ENCODE measurements at regions not wholly inside any gene's neighbourhood (a gene's known extent, or its start where the extent isn't known, plus 50 kb on each side); places are given as distances from the start of the nearest gene placed in this dataset.

DNA sequence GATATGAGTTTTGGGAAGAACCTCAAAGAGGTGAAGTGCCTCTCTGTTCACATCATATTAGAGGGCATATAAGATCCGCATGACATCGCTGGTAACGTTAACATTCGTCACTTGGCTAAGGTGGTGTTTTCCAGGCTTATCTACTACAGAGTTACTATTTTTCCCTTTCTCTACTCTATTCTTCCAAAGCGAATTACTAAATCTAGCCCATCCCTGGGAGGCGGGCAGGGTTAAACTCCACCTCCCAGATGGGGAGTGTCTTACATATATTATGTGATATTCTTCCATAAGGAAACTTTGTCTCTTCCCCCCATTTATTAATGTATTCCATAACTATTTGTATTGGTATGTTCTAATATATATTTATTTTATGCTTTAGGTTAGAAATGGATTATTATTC is 293.9 kb downstream of the CYRIA start:
- DNase-seq, result no peak
- Histone ChIP-seq H3K9ac (no peak overlapping the region), H3K4me3 (ENCODE audit: low read depth in 2 of 2, low read length in 1 of 2) (no peak overlapping the region), H2AFZ (ENCODE audit: low read depth) (no peak overlapping the region), H3F3A (replicated peaks; ENCODE audit: insufficient read depth) (no peaks in the 10 kb centered on the region), H4K20me1 (ENCODE audit: insufficient read depth) (no peaks in the 10 kb centered on the region), H3K9me2 (no peaks in the 10 kb centered on the region), H3K36me3 (replicated peaks in 1 of 2; ENCODE audit: control insufficient read depth in 1 of 2, insufficient read depth in 2 of 2, low read length in 1 of 2) (no peaks in the 10 kb centered on the region), H3K4me2 (no peak overlapping the region), H3K4me1 (ENCODE audit: control insufficient read depth in 1 of 2, insufficient read depth in 2 of 2, low read depth in 1 of 2, low read length in 1 of 2) (peaks cover 0 to 2% of the 10 kb centered on the region in 2 experiments; a peak in 1 of 4 replicates), H3K9me3 (0 out of 2 replicates have a peak, but pooled peaks cover 3% of the 10 kb centered on the region), H3K27ac (ENCODE audit: low read depth in 2 of 2, low read length in 1 of 2) (no peak overlapping the region), H3K27me3 (ENCODE audit: insufficient read depth) (no peaks in the 10 kb centered on the region), H3K79me2 (ENCODE audit: insufficient read depth) (no peaks in the 10 kb centered on the region)
- WGBS (ENCODE audit: low lambda C conversion rate), result 69% methylated on average over 6 of the region's 6 CpGs
- no peak for TF ChIP-seq FOXJ3 (CRISPR knock-in tag; IDR thresholded peaks at IDR 0.05)
- TF ChIP-seq NFIC (IDR thresholded peaks at IDR 0.05; ENCODE audit: borderline replicate concordance), result no peak
- no peak for TF ChIP-seq TEAD4 (IDR thresholded peaks at IDR 0.05; ENCODE audit: borderline replicate concordance, insufficient read depth)
- TF ChIP-seq MEF2A (IDR thresholded peaks at IDR 0.05; ENCODE audit: borderline replicate concordance, low read depth), result no peak
- TF ChIP-seq RCOR1 (IDR thresholded peaks at IDR 0.05; ENCODE audit: low read length), result no peak
- TF ChIP-seq, protein P1, sequence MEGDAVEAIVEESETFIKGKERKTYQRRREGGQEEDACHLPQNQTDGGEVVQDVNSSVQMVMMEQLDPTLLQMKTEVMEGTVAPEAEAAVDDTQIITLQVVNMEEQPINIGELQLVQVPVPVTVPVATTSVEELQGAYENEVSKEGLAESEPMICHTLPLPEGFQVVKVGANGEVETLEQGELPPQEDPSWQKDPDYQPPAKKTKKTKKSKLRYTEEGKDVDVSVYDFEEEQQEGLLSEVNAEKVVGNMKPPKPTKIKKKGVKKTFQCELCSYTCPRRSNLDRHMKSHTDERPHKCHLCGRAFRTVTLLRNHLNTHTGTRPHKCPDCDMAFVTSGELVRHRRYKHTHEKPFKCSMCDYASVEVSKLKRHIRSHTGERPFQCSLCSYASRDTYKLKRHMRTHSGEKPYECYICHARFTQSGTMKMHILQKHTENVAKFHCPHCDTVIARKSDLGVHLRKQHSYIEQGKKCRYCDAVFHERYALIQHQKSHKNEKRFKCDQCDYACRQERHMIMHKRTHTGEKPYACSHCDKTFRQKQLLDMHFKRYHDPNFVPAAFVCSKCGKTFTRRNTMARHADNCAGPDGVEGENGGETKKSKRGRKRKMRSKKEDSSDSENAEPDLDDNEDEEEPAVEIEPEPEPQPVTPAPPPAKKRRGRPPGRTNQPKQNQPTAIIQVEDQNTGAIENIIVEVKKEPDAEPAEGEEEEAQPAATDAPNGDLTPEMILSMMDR (IDR thresholded peaks at IDR 0.05), result no peak
- no peak for TF ChIP-seq JUND (IDR thresholded peaks at IDR 0.05)
- TF ChIP-seq GABPA (IDR thresholded peaks at IDR 0.05; ENCODE audit: low read depth), result no peak
- no peak for TF ChIP-seq YY1 (IDR thresholded peaks at IDR 0.05; ENCODE audit: low read depth)
- no peak for TF ChIP-seq FOSL2 (IDR thresholded peaks at IDR 0.05; ENCODE audit: borderline replicate concordance, low read depth)
- TF ChIP-seq GATA2 (CRISPR knock-in tag; IDR thresholded peaks at IDR 0.05), result no peak
- no peak for TF ChIP-seq TCF12 (IDR thresholded peaks at IDR 0.05)
- TF ChIP-seq EP300 (IDR thresholded peaks at IDR 0.05; ENCODE audit: borderline replicate concordance in 1 of 2, low read depth in 1 of 2, low read length in 1 of 2), result no peak
- no peak for TF ChIP-seq RXRA (IDR thresholded peaks at IDR 0.05; ENCODE audit: borderline replicate concordance, low read depth)
- no peak for TF ChIP-seq CHD2 (IDR thresholded peaks at IDR 0.05; ENCODE audit: low read length, partially characterized antibody)
- TF ChIP-seq RFX5 (IDR thresholded peaks at IDR 0.05; ENCODE audit: low read length), result no peak
- TF ChIP-seq, protein P2, sequence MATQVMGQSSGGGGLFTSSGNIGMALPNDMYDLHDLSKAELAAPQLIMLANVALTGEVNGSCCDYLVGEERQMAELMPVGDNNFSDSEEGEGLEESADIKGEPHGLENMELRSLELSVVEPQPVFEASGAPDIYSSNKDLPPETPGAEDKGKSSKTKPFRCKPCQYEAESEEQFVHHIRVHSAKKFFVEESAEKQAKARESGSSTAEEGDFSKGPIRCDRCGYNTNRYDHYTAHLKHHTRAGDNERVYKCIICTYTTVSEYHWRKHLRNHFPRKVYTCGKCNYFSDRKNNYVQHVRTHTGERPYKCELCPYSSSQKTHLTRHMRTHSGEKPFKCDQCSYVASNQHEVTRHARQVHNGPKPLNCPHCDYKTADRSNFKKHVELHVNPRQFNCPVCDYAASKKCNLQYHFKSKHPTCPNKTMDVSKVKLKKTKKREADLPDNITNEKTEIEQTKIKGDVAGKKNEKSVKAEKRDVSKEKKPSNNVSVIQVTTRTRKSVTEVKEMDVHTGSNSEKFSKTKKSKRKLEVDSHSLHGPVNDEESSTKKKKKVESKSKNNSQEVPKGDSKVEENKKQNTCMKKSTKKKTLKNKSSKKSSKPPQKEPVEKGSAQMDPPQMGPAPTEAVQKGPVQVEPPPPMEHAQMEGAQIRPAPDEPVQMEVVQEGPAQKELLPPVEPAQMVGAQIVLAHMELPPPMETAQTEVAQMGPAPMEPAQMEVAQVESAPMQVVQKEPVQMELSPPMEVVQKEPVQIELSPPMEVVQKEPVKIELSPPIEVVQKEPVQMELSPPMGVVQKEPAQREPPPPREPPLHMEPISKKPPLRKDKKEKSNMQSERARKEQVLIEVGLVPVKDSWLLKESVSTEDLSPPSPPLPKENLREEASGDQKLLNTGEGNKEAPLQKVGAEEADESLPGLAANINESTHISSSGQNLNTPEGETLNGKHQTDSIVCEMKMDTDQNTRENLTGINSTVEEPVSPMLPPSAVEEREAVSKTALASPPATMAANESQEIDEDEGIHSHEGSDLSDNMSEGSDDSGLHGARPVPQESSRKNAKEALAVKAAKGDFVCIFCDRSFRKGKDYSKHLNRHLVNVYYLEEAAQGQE (IDR thresholded peaks at IDR 0.05; ENCODE audit: low read depth, low read length), result no peak
- CTCF ChIA-PET, result interaction anchor here (1.0 to 1.7 kb wide), 4 partner anchors 10 to 432 kb away, joined by 3 to 4 read pairs (median 3); partner anchors contain the start of gene MYCN
- POLR2A ChIA-PET, result no interaction called here
